Calu3 (cell line): ENCODE measurements at regions not wholly inside any gene's neighbourhood (a gene's known extent, or its start where the extent isn't known, plus 50 kb on each side); places are given as distances from the start of the nearest gene placed in this dataset.

Source experiments
- BruUV-seq: library from RNA; stranded (reverse); fragments of 400-500 nt; replicated peaks from 2 replicates; lab custom pipeline; 2021; lab: Mats Ljungman, UMichigan
- CTCF ChIA-PET: fragments of 300-600 bp; sonication (Branson Sonifier 250); formaldehyde crosslinking; loops from one replicate; lab custom pipeline; 2022; ENCODE audit warnings: antibody characterized with exemption; lab: Charles Lee
- DNase-seq: peaks from one replicate; pipeline ENCODE4 v3.0.0; 2022
- H3K27ac Mint-ChIP-seq: one replicate; pipeline ENCODE4 v1.8.0; 2022; ENCODE audit warnings: mixed read lengths; ENCODE audit not compliant: unreplicated experiment
- H3K27me3 Mint-ChIP-seq: one replicate; pipeline ENCODE4 v1.8.0; 2022; ENCODE audit warnings: mixed read lengths; ENCODE audit not compliant: unreplicated experiment
- H3K36me3 Mint-ChIP-seq: one replicate; pipeline ENCODE4 v1.8.0; 2022; ENCODE audit warnings: mild to moderate bottlenecking, moderate library complexity, mixed read lengths; ENCODE audit not compliant: insufficient read depth, unreplicated experiment
- H3K4me1 Mint-ChIP-seq: one replicate; pipeline ENCODE4 v1.8.0; 2022; ENCODE audit warnings: mild to moderate bottlenecking, low read depth, mixed read lengths; ENCODE audit not compliant: unreplicated experiment
- H3K4me3 Mint-ChIP-seq: one replicate; pipeline ENCODE4 v1.8.0; 2022; ENCODE audit warnings: mild to moderate bottlenecking, low read depth, moderate library complexity, mixed read lengths; ENCODE audit not compliant: unreplicated experiment
- H3K9me3 Mint-ChIP-seq: one replicate; pipeline ENCODE4 v1.8.0; 2022; ENCODE audit warnings: low read depth, mixed read lengths; ENCODE audit not compliant: unreplicated experiment
- intact Hi-C: fragments of 100-400 bp; cut with micrococcal nuclease; formaldehyde crosslinking; loops from one replicate; pipeline ENCODE4 v1.10.0; 2022; ENCODE audit not compliant: unreplicated experiment
- TF ChIP-seq, protein P1 (sequence below): fragments of 200-600 bp; IDR thresholded peaks from one replicate; pipeline ENCODE4 v1.8.0; 2022; ENCODE audit warnings: antibody characterized with exemption; ENCODE audit not compliant: unreplicated experiment

DNA sequence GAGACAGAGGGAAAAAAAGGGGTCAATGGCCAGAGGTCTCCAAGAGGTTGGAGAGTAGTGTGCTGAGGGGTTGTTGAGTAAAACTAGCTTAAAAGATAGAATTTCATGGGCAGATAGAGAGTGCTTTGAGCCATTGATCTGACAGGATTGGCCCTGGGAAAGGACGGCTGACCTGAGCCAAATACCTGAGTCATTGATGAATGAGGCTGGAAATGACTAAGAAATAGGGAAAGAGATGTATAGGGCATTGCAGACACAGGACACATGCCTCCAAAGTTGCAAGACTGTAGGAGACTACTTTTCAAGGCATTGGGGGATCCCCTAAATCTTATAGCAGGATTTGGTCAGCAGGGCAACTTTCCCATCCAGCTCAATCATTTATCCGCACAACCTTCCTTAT lies 168.7 kb downstream of the ABCC12 start:
- Mint-ChIP-seq H3K27ac (no peak overlapping the region), H3K4me1 (no peaks in the 10 kb centered on the region), H3K4me3 (no peak overlapping the region), H3K36me3 (no peaks in the 10 kb centered on the region), H3K9me3 (peaks cover 3% of the 10 kb centered on the region), H3K27me3 (peaks cover 63% of the 10 kb centered on the region)
- TF ChIP-seq, protein P1, sequence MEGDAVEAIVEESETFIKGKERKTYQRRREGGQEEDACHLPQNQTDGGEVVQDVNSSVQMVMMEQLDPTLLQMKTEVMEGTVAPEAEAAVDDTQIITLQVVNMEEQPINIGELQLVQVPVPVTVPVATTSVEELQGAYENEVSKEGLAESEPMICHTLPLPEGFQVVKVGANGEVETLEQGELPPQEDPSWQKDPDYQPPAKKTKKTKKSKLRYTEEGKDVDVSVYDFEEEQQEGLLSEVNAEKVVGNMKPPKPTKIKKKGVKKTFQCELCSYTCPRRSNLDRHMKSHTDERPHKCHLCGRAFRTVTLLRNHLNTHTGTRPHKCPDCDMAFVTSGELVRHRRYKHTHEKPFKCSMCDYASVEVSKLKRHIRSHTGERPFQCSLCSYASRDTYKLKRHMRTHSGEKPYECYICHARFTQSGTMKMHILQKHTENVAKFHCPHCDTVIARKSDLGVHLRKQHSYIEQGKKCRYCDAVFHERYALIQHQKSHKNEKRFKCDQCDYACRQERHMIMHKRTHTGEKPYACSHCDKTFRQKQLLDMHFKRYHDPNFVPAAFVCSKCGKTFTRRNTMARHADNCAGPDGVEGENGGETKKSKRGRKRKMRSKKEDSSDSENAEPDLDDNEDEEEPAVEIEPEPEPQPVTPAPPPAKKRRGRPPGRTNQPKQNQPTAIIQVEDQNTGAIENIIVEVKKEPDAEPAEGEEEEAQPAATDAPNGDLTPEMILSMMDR: no peak
- BruUV-seq: no TSS peak
- DNase-seq: no peak
- CTCF ChIA-PET: no interaction called here
- intact Hi-C loops: no loop called here

DNA sequence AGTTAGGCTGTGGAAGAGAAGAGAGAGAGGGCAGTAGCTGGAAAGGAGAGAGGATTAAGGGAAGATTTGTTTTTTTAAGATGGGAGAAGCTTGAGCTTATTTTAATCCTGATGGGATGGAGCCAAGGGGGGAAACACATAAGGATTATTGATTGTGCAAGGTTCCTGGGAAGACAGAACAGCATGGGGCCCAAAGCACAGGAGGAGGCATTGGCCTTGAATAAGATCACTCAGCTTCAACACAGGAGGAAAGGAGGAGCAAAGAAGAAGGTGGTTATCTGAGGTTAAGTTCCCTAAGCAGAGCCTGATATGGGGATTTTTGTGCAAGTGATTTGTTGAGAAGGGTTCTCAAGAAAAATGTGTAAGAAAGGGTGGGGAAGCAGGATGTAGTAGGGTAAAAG lies 169.8 kb downstream of the ABCC12 start:
- intact Hi-C loops: no loop called here
- Mint-ChIP-seq H3K4me1 (no peaks in the 10 kb centered on the region), H3K27me3 (peaks cover 61% of the 10 kb centered on the region), H3K9me3 (peaks cover 3% of the 10 kb centered on the region), H3K27ac (no peak overlapping the region), H3K4me3 (no peak overlapping the region), H3K36me3 (no peaks in the 10 kb centered on the region)
- DNase-seq: no peak
- BruUV-seq: no TSS peak
- CTCF ChIA-PET: no interaction called here
- TF ChIP-seq, protein P1: no peak

DNA sequence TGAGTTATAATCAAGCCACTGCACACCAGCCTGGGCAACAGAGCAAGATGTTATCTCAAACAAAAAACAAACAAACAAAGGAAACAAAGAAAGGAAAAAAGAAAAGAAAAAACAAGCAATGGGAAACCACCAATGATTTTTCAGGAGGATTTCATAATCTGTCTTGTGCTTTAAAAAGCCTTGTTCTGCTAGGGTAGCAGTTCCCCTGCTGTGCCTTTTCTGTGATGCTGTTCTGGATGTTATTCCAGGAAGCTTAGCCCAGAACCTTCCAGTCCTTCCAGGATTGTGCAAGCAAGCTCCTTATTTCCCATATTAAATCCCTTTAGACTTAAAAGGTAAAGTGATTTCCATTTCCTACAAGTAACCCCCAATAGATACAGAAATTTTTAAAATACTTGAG lies 171.1 kb downstream of the ABCC12 start:
- peaks cover 61% of the 10 kb centered on the region for H3K27me3 Mint-ChIP-seq
- no peak for DNase-seq
- H3K4me1 Mint-ChIP-seq: no peaks in the 10 kb centered on the region
- H3K27ac Mint-ChIP-seq: no peak overlapping the region
- H3K9me3 Mint-ChIP-seq: no peaks in the 10 kb centered on the region
- no peak overlapping the region for H3K4me3 Mint-ChIP-seq
- no peaks in the 10 kb centered on the region for H3K36me3 Mint-ChIP-seq
- TF ChIP-seq, protein P1: no peak
- intact Hi-C loops: no loop called here
- CTCF ChIA-PET: no interaction called here
- BruUV-seq: no TSS peak

DNA sequence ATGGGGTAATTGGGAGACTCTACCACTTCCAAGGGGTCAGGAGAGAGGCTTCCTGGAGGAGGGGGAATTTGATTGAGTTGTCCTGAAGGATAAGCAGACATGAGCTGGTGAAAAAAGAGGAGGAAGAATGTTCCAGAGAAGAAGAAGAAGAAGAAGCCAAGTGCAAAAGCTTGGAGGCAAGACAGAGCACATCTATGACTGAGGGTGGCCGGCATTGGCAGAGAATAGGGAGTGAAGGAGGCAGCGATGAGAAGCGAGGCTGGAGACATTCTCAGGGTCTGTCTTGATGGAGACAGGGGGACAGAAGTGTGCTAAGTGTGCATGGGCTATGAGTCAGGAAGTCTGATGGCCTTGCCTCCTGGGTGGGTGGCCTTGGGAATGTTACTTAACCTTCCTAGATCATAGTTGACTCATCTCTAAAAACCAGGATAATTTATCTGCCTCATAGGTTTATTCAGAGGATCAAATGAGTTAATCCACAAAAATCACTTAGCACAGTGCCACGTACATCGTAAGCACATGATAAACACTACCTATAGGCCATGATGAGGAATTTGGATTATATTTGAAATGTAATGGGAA lies 171.7 kb downstream of the ABCC12 start:
- no peaks in the 10 kb centered on the region for H3K9me3 Mint-ChIP-seq
- no TSS peak for BruUV-seq
- TF ChIP-seq, protein P1: no peak
- H3K27me3 Mint-ChIP-seq: peaks cover 66% of the 10 kb centered on the region
- H3K4me1 Mint-ChIP-seq: no peaks in the 10 kb centered on the region
- no peak for DNase-seq
- H3K27ac Mint-ChIP-seq: no peak overlapping the region
- intact Hi-C loops: no loop called here
- no peak overlapping the region for H3K4me3 Mint-ChIP-seq
- H3K36me3 Mint-ChIP-seq: no peaks in the 10 kb centered on the region
- CTCF ChIA-PET: no interaction called here
